Hepatic stellate cell (primary cell): ENCODE measurements at regions not wholly inside any gene's neighbourhood (a gene's known extent, or its start where the extent isn't known, plus 50 kb on each side); places are given as distances from the start of the nearest gene placed in this dataset.

Experiments used
- DNase-seq: peaks from one replicate; pipeline ENCODE4 v3.0.0; 2011; ENCODE audit warnings: low spot score

DNA sequence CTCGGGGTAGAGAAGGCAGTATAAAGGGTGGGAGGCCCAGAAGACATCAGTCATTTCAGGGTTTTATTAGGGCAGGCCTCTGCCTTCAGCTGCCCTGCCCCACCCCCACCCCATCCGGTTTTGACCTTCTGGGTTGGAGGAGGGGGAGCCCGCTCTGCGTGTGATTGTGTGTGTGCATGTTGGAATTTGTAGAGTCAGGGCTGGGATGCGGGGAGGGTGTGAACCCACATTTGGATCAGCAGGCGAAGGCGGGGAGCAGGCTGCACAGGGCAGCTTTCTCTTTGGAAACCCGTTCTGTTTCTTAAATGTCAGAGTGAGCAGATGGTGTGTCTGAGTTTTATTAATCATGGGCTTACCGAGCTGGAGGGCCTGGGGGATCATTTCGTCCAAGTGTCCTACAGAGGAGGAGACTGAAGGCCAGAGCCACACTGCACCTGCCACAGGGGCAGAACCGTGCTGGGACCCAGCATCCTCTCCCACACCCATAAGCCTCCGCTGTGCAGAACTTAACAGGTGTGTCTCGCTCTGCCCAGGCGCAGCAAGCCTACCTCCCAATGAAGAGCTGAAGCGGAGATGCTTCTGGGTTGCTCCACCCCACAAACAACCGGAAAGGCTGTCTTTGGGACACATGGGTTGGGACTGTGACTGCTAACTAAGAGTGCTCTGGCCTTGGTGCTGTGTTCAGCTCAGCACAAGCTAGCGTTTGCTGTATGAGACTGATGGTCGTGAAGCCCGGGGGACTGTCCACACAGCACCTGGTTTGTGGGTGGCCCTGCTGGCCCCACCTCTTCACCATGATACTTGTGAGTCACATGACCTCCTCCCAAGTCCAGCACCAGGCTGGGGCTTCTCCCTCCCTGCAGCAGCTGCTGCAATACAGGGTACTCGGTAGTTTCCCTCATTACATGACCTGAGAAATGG lies 70.9 kb upstream of the GSE1 start:
- no peak for DNase-seq

DNA sequence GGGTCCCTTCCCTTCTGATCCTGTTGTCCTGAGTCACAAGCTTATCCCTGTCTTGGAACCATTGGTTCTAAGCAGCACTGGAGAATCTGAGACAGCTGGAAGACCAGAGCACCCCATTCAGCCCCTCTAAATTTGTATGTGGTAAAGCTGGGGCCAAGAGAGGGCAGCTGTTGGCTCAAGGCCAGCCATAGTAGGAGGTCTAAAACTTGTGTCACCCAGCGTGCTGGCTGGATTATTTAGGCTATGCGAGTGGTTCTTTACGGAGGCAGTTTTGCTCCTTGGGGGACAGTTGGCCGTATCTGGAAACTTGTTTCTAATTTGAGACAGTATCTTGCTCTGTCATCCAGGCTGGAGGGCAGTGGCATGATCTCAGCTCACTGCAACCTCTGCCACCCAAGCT lies 69.6 kb upstream of the GSE1 start:
- DNase-seq, result no peak

DNA sequence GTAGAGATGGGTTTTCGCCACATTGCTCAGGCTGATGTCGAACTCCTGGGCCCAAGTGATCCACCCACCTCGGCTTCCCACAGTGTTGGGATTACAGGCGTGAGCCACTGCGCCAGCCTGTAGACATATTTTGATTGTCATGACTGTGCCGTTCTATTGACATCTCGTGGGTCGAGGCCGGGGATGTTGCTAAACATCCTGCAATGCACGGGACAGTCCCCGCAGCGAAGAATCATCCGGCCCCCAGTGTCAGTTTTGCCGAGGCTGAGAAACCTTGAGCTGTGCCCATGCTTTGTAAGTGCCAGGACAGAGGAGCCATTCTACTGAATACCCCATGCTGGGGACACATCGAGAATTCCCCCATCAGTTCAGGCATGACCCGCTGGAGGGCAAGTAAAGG lies 69.1 kb upstream of the GSE1 start:
- DNase-seq, result no peak

DNA sequence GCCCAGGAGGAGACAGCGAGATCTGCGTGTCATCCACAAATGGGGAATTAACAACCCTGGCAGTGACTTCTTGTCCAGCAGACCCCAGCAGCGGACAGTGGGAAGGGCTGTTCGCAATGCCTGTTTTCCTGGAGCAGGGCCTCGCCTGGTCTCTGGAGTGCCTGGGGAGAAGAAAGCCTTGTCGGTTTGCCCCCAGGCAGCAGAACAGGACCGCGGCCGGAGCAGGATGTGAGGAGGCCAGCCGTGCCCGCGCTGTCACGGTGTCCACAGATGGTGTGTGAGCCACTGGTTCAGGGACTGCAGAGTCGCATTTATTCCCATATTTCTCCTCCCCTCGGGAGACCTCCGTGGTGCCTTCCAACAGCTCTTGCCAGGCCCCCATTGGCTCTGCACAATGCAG lies 68.5 kb upstream of the GSE1 start:
- no peak for DNase-seq

DNA sequence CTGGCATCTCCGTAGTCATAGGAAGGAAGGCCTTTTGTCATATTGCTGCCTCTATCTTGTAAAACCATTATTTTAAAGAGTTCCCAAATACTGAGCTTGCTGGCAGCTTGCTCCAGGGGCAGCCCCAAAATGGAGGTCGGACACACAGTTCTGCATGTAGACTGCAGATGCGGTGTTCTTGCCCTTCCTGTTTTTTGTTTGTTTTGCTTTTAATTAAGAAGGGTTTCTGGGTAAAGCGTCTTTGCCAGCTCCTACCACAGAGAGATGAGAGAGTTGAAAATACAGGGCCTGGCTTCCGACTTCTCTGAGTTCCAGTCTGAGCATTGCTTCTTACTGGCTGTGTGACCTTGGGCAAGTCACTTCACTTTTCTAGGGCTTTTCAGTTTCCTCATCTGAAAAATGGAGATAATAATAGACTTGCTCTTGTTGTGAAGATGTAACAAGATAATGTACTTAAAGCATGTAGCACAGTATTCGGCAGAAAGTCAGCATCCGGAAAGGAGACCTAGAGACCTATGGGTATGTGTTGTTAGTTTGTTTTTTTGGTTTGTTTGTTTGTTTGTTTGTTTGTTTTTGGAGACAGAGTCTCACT lies 67.8 kb upstream of the GSE1 start:
- no peak for DNase-seq

DNA sequence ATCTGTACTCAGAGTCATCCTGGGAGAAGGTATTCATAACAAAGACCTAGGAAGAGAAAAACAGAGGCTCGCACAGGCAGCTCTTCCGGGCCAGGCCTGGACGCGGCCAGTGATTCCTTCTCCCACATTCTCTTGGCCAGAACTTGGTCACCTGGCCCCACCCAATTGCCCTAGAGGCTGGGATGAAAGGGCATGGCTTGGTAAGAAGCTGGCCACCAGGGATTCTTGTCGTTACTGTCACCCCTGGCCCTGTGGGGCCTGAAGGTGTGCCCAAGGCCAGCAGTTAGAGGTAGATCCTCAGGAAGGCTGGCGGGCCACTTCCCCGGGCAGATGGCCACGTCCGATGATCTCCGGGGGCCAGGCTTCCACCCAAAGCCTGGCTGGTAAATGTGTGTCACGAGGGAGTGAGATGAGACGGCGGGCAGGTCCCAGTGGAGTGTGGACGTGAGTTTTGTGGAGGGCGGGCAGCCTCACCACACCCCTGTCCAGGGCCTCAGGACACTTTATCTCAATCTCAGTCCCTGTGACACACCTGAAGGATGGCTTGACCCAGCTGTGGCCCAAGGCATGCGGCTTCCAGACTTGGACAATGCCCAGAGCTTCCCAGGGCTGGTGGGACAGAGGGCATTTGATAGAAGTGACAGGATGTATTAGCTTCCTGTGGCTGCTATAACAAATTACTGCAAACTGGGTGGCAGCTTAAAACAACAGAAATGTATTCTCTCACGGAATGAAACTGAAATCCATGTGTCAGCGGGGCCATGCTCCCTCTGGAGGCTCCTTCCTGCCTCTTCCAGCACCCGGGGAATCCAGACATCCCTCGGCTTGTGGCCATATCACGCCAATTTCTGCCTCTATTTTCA lies 66.3 kb upstream of the GSE1 start:
- DNase-seq, result no peak

DNA sequence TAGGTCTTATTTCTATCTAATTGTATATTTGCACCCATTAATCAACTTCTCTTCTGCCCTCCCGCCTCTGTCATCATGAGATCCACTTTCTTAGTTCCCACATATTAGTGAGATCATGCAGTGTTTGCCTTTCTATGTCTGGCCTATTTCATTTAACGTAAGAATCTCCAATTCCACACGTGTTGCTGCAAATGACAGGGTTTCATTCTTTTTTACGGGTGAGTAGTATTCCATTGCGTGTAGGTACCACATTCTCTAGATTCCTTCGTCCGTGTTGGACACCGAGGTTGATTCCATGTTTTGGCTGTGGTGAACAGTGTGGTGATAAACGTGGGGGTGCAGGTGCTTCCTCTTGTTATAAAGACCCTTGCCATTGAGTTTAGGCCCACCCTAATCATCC lies 64.7 kb upstream of the GSE1 start:
- no peak for DNase-seq

DNA sequence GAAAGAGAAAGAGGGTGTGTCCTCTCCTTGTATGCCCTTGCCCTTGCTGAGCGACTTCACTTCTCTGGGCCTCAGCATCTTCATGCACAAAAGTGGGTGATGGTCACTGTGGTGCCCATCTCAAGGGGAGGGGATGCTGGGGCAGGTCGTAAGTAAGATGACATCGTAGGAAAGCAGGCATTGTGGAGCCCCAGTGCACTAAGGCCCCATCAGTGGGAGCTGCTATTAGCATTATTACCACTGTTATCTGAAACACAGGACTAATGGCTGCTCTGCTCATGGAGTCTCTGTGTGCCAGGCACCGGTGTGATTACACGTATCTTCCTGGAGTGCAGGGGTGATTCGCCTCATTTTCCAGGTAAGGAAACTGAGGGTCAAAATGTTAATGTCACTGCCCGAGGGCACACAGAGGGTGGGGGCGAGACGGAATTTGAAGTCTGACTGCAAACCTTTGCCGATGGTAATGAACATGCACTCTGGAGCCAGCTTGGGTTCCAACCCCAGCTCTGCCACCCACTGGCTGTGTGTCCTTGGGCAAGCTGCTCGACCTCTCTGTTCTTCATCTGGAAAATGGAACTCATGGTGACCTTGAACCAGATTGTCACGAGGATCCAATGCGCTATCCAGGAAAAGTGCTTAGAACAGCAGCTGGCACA lies 63.2 kb upstream of the GSE1 start:
- no peak for DNase-seq

DNA sequence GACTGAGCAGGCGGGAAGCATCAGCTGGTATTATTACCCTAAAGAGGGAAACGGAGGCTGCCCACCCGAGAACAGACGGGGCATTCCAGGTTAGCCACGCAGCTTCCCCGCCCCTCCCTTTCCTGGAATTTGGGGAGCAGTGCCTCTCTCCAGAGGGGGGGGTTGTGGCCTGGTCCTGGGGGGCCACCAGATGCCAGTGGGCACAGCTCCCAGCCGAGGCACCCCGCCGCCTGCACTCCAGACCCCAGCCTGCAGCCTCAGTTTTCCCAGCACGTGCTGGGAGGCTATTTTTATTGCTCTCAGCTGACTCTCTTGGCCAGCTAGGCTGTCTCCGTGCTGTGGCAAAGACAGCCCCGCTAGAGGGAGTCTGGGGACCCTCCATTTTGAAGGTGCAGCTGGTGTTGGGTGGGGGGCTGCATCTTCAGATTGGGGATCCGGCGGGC lies 62.7 kb upstream of the GSE1 start:
- no peak for DNase-seq

DNA sequence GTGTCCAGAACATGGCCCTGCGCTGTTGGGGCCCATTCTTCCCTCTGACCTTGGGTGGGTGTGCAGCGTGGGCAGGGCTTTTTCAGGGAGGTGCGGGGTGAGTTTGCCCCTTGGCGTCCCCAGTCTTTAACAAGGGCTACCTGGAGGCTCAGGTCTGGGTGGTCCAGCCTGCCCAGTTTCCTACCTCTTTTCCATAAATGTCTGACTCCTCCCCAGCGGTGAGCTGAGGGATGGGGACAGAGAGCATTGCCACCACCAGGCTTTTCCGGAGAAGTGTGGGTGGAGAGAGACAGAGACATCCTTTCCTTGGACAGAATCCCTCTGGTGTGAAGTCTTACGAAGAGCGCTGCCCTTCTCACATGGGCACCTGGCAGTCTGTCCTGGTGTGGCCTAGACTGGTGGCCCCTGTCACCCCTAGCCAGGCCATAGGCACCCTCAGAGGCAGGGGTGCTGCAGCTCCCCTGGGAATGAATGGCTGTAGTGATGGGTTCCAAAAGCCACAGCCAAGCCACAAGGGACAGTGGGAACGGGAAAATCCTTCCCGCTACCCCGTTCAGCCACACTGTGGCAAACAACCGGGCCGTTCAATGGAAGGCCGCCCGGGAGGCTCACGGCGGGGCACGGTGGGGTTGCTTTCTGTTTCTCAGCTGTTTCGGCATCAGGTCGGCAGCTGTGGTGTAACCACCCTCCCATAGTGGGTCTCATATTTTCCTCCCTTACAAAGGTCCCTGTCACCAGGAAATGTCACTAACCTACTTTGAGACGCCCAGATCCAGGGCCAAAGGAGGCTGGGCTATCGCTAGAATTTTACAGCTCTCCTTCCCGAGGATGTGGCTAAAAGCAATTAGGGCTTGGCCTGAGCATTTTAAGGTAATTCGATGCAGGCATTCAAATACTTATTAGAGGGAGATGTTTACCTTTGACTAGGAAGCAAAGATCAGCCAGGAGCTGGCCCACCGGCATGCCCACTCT lies 61.9 kb upstream of the GSE1 start:
- DNase-seq, result no peak

DNA sequence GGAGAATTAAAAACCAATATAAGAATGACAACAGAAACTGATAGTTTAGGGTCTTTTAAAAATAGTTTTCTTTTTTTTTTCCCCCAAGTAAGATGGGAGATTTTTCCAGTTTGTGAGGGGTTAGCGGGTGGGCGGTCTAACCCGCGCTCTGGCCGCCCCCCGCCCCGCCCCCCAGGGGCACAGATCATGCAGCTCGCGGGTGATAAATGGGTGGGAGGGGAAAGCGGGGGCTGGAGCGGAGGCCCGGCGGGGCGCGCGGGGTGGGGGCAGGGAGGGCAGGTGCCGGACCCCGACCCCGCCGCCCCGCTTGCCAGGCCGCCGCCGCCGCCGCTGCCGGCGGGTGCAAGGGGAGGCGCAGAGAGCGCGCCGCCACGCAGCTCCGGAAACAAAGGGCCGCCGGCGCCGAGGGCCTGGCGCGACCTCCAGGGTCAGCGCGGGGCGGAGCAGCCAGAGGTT lies 60.1 kb upstream of the GSE1 start:
- DNase-seq, result no peak

DNA sequence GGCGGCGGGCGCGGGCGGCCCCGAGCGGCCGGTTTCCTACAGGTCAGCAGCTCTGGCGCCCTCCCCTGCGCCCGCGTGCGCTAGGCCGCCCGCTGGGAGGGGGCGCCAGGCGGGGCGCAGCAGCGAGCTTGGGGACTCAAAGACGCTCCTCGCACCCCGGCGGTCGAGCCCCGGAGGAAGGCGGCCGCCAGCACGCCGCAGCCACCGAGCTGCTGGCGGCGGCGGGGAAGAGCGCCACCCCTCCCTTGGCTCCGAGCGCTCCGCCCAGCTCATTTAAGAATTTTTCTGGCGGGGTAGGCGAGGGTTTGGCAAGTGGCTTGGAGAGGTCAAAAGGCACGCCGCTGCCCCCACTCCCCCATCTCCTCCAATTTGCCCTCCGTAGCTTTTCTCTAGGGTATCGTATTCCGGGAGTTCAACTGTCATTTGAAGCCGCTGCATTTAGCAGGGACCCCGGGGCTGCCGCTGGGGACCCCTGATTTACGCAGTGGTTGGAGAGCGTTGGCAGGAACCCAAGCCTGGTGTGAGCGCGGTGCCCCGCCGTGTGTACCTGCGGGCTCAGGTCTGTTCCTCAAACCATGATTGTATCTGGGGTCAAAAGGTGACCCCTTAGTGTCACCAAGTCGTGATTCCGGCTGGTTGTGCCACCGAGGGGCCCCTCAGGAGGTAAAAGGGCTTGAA lies 59.5 kb upstream of the GSE1 start:
- peak; percentile 64 for DNase-seq

DNA sequence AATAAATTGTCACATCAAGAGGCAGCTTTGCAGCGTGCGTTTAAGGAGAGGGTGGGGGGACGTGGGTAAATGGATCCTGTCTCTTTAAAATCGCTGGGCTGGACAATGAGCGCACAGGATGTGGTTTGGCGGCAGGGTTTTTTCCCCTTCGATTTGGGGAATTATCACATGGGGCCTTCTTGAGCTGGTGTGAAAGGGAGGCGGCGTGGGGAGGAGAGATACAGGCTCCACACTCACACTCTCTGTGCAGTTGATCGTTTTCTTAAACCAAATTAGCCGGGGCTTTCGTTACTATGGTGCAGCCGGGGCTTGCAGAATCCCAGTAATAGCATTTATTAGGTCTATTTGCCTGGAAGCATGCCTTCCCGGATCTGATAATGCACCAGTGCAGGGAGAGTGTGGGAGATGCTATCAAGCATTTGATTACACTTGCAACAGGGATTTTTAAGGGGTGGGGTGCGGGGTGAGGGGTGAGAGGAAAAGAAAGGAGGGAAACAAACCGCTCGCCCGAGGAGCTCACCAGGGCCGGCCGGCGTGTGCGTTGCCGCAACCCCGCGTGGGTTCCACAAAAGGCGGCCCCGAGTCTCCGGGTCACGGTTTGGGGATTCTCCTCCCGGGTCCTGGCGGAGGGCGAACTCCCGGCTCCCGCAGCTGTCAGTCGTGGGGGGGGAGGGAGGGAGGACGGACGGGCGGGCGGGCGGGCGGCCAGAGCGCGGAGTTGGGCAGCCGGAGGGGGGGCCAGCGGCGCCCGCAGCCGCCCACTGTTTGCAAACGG lies 58.8 kb upstream of the GSE1 start:
- peak; percentile 85 for DNase-seq

DNA sequence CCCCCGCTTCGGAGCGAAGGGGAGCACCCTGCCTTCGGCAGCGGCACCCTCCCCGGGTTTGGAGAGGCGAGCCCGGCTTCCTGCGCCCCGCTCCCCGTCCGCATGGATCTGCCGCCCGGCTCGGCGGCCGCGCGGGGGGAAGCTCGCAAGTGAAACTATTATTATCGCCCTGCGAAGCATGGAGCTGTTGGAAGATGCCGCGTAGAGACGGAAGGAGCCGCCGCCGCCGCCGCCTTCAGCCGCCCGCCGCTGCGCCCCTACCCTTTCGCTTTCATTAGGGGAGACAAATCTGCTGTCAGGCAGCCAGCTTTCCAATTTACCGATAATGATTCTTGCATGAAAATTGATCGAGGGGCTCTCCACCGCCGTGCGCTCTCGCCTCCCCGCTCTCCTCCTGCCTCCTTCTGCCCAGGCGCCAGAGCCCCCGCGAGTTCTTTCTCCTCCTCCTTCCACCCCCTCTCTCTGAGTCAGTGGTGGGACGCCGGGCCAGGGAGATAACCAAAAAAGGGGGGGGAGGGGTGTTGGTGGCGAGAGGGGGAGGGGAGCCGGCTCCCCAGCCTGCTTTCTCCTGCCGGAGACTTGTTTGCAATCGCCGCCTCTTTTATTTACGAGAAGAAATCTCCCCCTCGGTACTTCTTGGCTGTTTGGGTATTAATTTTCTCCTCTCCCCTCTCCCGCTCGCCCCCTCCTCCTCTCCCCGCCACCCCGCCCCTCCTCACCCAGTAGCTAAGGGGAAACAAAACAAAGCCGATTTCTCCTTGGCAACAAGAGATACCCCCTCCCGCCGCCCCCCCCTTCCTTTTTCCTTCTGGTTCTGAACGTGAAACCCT lies 58.0 kb upstream of the GSE1 start:
- DNase-seq, result peak; percentile 92

DNA sequence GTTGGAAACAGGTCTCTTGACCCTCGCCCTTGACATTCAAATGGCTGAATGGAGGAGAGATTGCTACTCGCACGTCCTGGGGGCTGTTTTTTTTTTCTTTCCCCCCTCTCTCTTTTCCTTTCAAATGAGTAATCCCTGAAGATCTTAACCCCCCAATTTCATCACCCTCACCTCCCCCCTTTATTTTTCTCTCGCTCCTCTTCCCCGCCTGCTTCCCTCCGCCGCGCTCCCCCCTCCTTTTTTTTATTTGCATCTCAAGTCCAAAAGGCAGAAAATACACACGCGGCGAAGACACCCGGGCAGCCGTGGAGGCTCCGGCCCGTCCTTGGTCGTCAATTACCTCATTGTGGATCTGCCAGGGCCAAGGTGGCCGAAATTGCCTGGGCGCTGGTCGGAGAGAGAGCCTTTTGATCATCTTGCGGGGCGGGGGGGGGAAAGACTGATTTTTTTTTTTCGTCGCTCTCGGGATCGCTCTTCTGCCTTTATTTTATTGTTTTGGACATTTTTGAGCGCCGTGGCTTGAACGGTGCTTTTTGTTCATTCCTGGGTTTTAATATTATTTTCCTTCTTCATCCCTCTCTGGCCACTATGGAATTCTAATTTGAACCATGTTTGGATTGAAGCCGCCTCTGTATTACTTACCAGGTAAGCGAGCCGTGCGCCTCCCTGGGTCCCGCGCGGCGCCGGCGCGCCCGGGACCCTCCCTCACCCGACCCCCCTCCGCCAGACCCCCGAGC lies 57.2 kb upstream of the GSE1 start:
- peak; percentile 47 for DNase-seq

DNA sequence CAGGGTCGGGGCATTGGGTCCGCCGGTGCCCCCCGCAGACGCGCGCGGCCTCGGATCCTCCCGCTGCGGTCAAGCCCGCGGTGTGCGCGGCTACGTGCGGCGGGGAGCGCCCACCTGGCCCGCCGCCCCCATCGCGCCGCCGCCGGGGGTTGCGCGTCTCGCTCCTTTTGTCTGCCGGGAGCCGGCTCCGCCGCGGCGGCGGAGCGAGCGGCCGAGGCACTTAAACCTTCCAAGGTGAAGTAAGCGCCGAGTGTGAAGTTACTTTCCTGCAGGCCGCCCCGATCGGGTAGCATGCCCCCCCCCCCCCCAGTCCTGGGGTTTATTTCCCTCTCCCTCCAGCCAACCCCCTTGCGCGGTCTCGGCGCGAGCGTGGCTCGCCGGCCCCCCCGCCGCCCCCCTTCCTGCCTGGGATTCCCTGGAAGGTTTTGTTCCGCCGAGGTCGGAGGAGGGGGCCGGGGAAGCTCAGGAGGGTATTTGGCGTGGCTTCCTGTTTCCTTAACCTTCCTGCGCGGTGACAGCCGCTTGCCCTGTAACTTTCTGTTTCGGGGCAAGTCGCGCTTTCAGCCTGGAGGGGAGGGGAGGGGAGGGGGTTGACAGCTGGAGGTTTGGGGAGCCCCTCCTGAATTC lies 56.6 kb upstream of the GSE1 start:
- DNase-seq, result peak; percentile 66
